HCT116 (cell line): ENCODE measurements at regions not wholly inside any gene's neighbourhood (a gene's known extent, or its start where the extent isn't known, plus 50 kb on each side); places are given as distances from the start of the nearest gene placed in this dataset.

Source experiments
- ATAC-seq: fragments of 200-7000 bp; cut with Tn5 transposase; 2 replicates; pipeline ENCODE4 v1.9.1; 2020; ENCODE audit warnings: mild to moderate bottlenecking, moderate library complexity
- BruUV-seq: library from RNA; stranded (reverse); fragments of 400-500 nt; replicated peaks from 2 replicates; lab custom pipeline; 2021; lab: Mats Ljungman, UMichigan
- CTCF ChIA-PET: fragments of 300-600 bp; sonication (Branson Sonifier 250); formaldehyde crosslinking; loops from one replicate; lab custom pipeline; 2021; ENCODE audit warnings: antibody characterized with exemption; lab: Charles Lee
- POLR2A ChIA-PET: fragments of 300-600, 350-600 bp; sonication (Branson Sonifier 250); formaldehyde crosslinking; loops from one replicate; lab custom pipeline; 2021; ENCODE audit warnings: antibody characterized with exemption; lab: Charles Lee
- RAD21 ChIA-PET, 2 experiments: fragments of 300-600 bp; sonication (Branson Sonifier 250); formaldehyde crosslinking; loops; one replicate each; lab custom pipeline; 2023; ENCODE audit warnings: low total read pairs in 2 of 2; ENCODE audit not compliant: uncharacterized antibody in 2 of 2, unreplicated experiment in 2 of 2, low non-redundant PET in 1 of 2; lab: Charles Lee
- DNase-seq: peaks from one replicate; pipeline ENCODE4 v3.0.0-alpha.2; 2010; ENCODE audit warnings: low read depth, low spot score
- H2AFZ ChIP-seq: fragments of 200-600 bp; shearing (Covaris generic), sonication (generic); 2 replicates; pipeline ENCODE4 v1.6.1; 2017; ENCODE audit warnings: low read depth, mixed run types, mixed read lengths, antibody characterized with exemption, low read length; ENCODE audit not compliant: poor library complexity, severe bottlenecking
- H3K27ac ChIP-seq: 2 replicates; pipeline ENCODE4 v1.5.1; 2012; ENCODE audit warnings: low read depth, low read length
- H3K27me3 ChIP-seq: fragments of 200-600 bp; sonication (generic); 2 replicates; pipeline ENCODE4 v1.6.1; 2016; ENCODE audit warnings: mixed run types, low read length, mixed read lengths; ENCODE audit not compliant: insufficient read depth
- H3K36me3 ChIP-seq, 2 experiments: fragments of 200-500 bp in 1 of 2; fragments of 200-600 bp in 1 of 2; sonication (Bioruptor generic) in 1 of 2; sonication (generic) in 1 of 2; 2 replicates each; pipeline versions ENCODE4 v1.5.1 to v1.6.1; 2014 to 2016; ENCODE audit warnings: low read length in 2 of 2, inconsistent platforms in 1 of 2, mixed read lengths in 1 of 2, mixed run types in 1 of 2; ENCODE audit not compliant: insufficient read depth in 2 of 2, control insufficient read depth in 1 of 2
- H3K4me1 ChIP-seq, 2 experiments: fragments of 200-600 bp in 1 of 2; sonication (generic) in 1 of 2; 2 replicates each; pipeline versions ENCODE4 v1.5.1 to v1.6.1; 2012 to 2017; ENCODE audit warnings: low read length in 2 of 2, inconsistent platforms in 1 of 2, mild to moderate bottlenecking in 1 of 2, mixed read lengths in 1 of 2, mixed run types in 1 of 2, moderate library complexity in 1 of 2; ENCODE audit not compliant: insufficient read depth in 2 of 2, control insufficient read depth in 1 of 2
- H3K4me2 ChIP-seq: fragments of 200-600 bp; sonication (generic); 2 replicates; pipeline ENCODE4 v1.6.1; 2017; ENCODE audit warnings: mixed run types, low read length, mixed read lengths
- H3K4me3 ChIP-seq, 2 experiments: fragments of 200-600 bp in 1 of 2; sonication (generic) in 1 of 2; replicated peaks in 1 of 2; 2 replicates each; pipeline ENCODE4 v1.5.1; 2011 to 2016; ENCODE audit warnings: low read length in 2 of 2, control low read depth in 1 of 2, low read depth in 1 of 2, mild to moderate bottlenecking in 1 of 2, mixed read lengths in 1 of 2, mixed run types in 1 of 2
- H3K79me2 ChIP-seq: fragments of 200-600 bp; sonication (generic); 2 replicates; pipeline ENCODE4 v1.6.1; 2017; ENCODE audit warnings: mild to moderate bottlenecking, mixed run types, low read length, moderate library complexity, mixed read lengths; ENCODE audit not compliant: insufficient read depth
- H3K9ac ChIP-seq: fragments of 200-600 bp; sonication (generic); 2 replicates; pipeline ENCODE4 v1.6.1; 2016; ENCODE audit warnings: low read length, mixed read lengths
- H3K9me2 ChIP-seq: fragments of 200-600 bp; sonication (generic), shearing (Covaris generic); 2 replicates; pipeline ENCODE4 v1.6.1; 2017; ENCODE audit warnings: mixed run types, mild to moderate bottlenecking, moderate library complexity; ENCODE audit not compliant: insufficient read depth
- H3K9me3 ChIP-seq, 2 experiments: fragments of 200-500 bp in 1 of 2; fragments of 200-600 bp in 1 of 2; sonication (Bioruptor generic) in 1 of 2; sonication (generic) in 1 of 2; 2 replicates each; pipeline ENCODE4 v1.6.1; 2014 to 2017; ENCODE audit warnings: low read length in 2 of 2, mixed read lengths in 2 of 2, inconsistent platforms in 1 of 2, low read depth in 1 of 2, mild to moderate bottlenecking in 1 of 2, mixed run types in 1 of 2, moderate library complexity in 1 of 2; ENCODE audit not compliant: control insufficient read depth in 1 of 2, insufficient read depth in 1 of 2
- H4K20me1 ChIP-seq: fragments of 200-600 bp; sonication (generic), shearing (Covaris generic); 2 replicates; pipeline ENCODE4 v1.6.1; 2017; ENCODE audit warnings: mixed run types, mild to moderate bottlenecking, moderate library complexity; ENCODE audit not compliant: insufficient read depth
- CBX3 ChIP-seq: IDR thresholded peaks from 2 replicates; pipeline ENCODE4 v1.6.1; 2012; ENCODE audit warnings: low read depth
- CEBPB ChIP-seq: IDR thresholded peaks from 2 replicates; pipeline ENCODE4 v1.6.1; 2012; ENCODE audit warnings: low read depth
- EGR1 ChIP-seq: IDR thresholded peaks from 2 replicates; pipeline ENCODE4 v1.6.1; 2012; ENCODE audit warnings: low read depth
- EZH2 ChIP-seq: fragments of 200-600 bp; sonication (generic); IDR thresholded peaks from 2 replicates; pipeline ENCODE4 v1.6.1; 2017; ENCODE audit warnings: antibody characterized with exemption, mixed run types
- EZH2phosphoT487 ChIP-seq: fragments of 200-600 bp; IDR thresholded peaks from 2 replicates; pipeline ENCODE4 v1.6.1; 2018; ENCODE audit warnings: antibody characterized with exemption, borderline replicate concordance
- FOSL1 ChIP-seq: IDR thresholded peaks from 2 replicates; pipeline ENCODE4 v1.6.1; 2012; ENCODE audit warnings: low read depth
- POLR2AphosphoS5 ChIP-seq: IDR thresholded peaks from 2 replicates; pipeline ENCODE4 v1.6.1; 2011; ENCODE audit warnings: mild to moderate bottlenecking, low read depth, low read length, moderate library complexity
- RAD21 ChIP-seq: IDR thresholded peaks from 2 replicates; pipeline ENCODE4 v1.6.1; 2012; ENCODE audit warnings: low read depth, mild to moderate bottlenecking
- SP1 ChIP-seq: IDR thresholded peaks from 2 replicates; pipeline ENCODE4 v1.6.1; 2012; ENCODE audit warnings: low read depth
- TCF7L2 ChIP-seq: IDR thresholded peaks from 2 replicates; pipeline ENCODE4 v1.7.0; 2011; ENCODE audit warnings: borderline replicate concordance, inconsistent platforms; ENCODE audit not compliant: insufficient read depth, insufficient read length; ENCODE audit errors: extremely low read depth
- YY1 ChIP-seq: IDR thresholded peaks from 2 replicates; pipeline ENCODE4 v1.6.1; 2011; ENCODE audit warnings: low read length, low read depth, moderate library complexity, mild to moderate bottlenecking; ENCODE audit not compliant: insufficient replicate concordance; ENCODE audit errors: extremely low read depth
- ZNF274 ChIP-seq: fragments of 200-500 bp; sonication (Bioruptor generic); IDR thresholded peaks from 2 replicates; pipeline ENCODE4 v1.6.1; 2014; ENCODE audit warnings: mild to moderate bottlenecking, low read depth, low read length, inconsistent platforms
- intact Hi-C: fragments of 100-400 bp; cut with micrococcal nuclease; formaldehyde crosslinking; loops from 2 replicates; pipeline ENCODE4 v1.10.0; 2022
- TF ChIP-seq, protein P1 (sequence below): IDR thresholded peaks from 2 replicates; pipeline ENCODE4 v1.6.1; 2011; ENCODE audit warnings: mild to moderate bottlenecking, low read length, moderate library complexity; ENCODE audit not compliant: insufficient replicate concordance; ENCODE audit errors: extremely low read depth
- TF ChIP-seq, protein P2 (sequence below): IDR thresholded peaks from 2 replicates; pipeline ENCODE4 v1.6.1; 2012
- TF ChIP-seq, protein P3 (sequence below): IDR thresholded peaks from 2 replicates; pipeline ENCODE4 v1.6.1; 2012
- TF ChIP-seq, protein P4 (sequence below): IDR thresholded peaks from 2 replicates; pipeline ENCODE4 v1.6.1; 2012; ENCODE audit warnings: low read depth

DNA sequence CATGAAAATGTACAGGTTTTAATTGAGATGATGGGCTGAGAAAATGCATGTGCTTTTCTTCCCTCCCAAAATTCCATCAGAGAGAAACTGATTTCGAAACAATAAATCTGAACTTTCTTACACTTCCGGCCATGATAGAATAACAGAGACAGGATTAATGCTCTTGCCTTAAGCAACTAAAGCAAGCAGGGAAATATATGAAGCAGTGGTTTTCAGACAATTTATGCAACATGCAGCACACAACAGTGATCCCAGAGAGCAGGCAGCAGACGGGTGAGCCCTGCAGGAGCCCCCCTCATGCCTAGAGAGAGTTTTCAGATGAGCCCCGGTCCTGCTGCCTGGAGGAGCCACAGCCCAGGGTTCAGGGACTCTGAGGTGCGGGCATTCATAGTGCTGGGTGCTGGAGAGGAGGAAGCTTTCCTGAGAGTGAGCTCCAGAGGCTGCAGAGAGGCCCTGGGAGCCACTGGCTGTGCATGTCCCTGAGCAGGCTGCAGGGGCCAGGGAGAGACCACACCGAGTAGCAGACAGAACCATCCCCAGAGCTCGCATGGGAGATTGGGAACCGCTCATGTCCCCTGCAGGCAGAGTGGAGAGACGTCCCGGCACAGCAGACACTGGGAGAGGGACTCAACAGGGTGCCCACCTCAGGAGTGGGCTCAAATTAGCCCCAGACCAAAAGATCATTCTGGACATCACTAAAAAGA, 143.5 kb downstream of the OLFM1 start:
- Histone ChIP-seq H3K9ac (no peak overlapping the region), H3K4me3 (no peak overlapping the region), H3K9me2 (no peaks in the 10 kb centered on the region), H3K27ac (no peak overlapping the region), H3K27me3 (peaks cover 49% of the 10 kb centered on the region; the same call in 1 of the 2 replicates), H3K4me1 (no peaks in the 10 kb centered on the region), H3K9me3 (peaks cover 2 to 9% of the 10 kb centered on the region in 2 experiments; a peak in 2 of 4 replicates), H3K4me2 (no peak overlapping the region), H2AFZ (no peak overlapping the region), H3K36me3 (no peaks in the 10 kb centered on the region), H3K79me2 (no peaks in the 10 kb centered on the region), H4K20me1 (no peaks in the 10 kb centered on the region)
- no peak for DNase-seq
- ChIA-PET POLR2A (no interaction called here), CTCF (no interaction called here), RAD21 (no interaction called here)
- TF ChIP-seq CEBPB (no peak), TCF7L2 (no peak), FOSL1 (no peak), EZH2phosphoT487 (no peak), SP1 (no peak), YY1 (no peak), CBX3 (no peak), EZH2 (no peak), EGR1 (no peak), RAD21 (no peak), POLR2AphosphoS5 (no peak), ZNF274 (no peak)
- TF ChIP-seq, protein P1, sequence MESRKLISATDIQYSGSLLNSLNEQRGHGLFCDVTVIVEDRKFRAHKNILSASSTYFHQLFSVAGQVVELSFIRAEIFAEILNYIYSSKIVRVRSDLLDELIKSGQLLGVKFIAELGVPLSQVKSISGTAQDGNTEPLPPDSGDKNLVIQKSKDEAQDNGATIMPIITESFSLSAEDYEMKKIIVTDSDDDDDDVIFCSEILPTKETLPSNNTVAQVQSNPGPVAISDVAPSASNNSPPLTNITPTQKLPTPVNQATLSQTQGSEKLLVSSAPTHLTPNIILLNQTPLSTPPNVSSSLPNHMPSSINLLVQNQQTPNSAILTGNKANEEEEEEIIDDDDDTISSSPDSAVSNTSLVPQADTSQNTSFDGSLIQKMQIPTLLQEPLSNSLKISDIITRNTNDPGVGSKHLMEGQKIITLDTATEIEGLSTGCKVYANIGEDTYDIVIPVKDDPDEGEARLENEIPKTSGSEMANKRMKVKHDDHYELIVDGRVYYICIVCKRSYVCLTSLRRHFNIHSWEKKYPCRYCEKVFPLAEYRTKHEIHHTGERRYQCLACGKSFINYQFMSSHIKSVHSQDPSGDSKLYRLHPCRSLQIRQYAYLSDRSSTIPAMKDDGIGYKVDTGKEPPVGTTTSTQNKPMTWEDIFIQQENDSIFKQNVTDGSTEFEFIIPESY = no peak
- TF ChIP-seq, protein P2, sequence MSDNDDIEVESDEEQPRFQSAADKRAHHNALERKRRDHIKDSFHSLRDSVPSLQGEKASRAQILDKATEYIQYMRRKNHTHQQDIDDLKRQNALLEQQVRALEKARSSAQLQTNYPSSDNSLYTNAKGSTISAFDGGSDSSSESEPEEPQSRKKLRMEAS = no peak
- TF ChIP-seq, protein P3, sequence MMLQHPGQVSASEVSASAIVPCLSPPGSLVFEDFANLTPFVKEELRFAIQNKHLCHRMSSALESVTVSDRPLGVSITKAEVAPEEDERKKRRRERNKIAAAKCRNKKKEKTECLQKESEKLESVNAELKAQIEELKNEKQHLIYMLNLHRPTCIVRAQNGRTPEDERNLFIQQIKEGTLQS = no peak
- TF ChIP-seq, protein P4, sequence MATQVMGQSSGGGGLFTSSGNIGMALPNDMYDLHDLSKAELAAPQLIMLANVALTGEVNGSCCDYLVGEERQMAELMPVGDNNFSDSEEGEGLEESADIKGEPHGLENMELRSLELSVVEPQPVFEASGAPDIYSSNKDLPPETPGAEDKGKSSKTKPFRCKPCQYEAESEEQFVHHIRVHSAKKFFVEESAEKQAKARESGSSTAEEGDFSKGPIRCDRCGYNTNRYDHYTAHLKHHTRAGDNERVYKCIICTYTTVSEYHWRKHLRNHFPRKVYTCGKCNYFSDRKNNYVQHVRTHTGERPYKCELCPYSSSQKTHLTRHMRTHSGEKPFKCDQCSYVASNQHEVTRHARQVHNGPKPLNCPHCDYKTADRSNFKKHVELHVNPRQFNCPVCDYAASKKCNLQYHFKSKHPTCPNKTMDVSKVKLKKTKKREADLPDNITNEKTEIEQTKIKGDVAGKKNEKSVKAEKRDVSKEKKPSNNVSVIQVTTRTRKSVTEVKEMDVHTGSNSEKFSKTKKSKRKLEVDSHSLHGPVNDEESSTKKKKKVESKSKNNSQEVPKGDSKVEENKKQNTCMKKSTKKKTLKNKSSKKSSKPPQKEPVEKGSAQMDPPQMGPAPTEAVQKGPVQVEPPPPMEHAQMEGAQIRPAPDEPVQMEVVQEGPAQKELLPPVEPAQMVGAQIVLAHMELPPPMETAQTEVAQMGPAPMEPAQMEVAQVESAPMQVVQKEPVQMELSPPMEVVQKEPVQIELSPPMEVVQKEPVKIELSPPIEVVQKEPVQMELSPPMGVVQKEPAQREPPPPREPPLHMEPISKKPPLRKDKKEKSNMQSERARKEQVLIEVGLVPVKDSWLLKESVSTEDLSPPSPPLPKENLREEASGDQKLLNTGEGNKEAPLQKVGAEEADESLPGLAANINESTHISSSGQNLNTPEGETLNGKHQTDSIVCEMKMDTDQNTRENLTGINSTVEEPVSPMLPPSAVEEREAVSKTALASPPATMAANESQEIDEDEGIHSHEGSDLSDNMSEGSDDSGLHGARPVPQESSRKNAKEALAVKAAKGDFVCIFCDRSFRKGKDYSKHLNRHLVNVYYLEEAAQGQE = no peak
- peak; percentile 57 for ATAC-seq
- intact Hi-C loops = no loop called here
- no TSS peak for BruUV-seq
